ENCODE measurements at regions not wholly inside any gene's neighbourhood (a gene's known extent, or its start where the extent isn't known, plus 50 kb on each side); places are given as distances from the start of the nearest gene placed in this dataset.
A peak's percentile ranks its signal among the peaks of the same experiment; 100 is the strongest.

DNA sequence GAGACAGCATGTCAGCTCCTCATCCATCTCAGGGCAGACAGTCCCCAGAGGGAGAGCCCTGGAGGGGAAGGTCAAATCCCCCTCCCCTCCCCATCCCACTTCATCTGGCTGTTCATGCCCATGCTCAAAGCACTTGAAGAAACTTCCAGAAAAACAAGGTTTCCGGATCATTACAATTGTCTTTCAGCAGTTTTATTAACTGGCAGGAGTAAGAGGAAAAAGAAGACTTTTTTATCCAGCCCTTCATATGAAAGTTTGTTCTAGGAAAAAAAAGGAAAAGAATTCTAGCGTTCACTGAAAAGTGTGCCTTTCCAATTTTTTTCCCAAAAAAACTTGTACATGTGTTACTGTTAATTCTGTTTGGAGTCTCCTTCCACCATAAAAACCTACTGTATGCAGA lies 145.7 kb upstream of the TIAM1 start (continued):
- TF ChIP-seq, protein P1, sequence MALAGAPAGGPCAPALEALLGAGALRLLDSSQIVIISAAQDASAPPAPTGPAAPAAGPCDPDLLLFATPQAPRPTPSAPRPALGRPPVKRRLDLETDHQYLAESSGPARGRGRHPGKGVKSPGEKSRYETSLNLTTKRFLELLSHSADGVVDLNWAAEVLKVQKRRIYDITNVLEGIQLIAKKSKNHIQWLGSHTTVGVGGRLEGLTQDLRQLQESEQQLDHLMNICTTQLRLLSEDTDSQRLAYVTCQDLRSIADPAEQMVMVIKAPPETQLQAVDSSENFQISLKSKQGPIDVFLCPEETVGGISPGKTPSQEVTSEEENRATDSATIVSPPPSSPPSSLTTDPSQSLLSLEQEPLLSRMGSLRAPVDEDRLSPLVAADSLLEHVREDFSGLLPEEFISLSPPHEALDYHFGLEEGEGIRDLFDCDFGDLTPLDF (CRISPR knock-in tag; IDR thresholded peaks at IDR 0.05) = no peak
- TF ChIP-seq, protein P2, sequence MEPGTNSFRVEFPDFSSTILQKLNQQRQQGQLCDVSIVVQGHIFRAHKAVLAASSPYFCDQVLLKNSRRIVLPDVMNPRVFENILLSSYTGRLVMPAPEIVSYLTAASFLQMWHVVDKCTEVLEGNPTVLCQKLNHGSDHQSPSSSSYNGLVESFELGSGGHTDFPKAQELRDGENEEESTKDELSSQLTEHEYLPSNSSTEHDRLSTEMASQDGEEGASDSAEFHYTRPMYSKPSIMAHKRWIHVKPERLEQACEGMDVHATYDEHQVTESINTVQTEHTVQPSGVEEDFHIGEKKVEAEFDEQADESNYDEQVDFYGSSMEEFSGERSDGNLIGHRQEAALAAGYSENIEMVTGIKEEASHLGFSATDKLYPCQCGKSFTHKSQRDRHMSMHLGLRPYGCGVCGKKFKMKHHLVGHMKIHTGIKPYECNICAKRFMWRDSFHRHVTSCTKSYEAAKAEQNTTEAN (CRISPR knock-in tag; IDR thresholded peaks at IDR 0.05) = no peak
- TF ChIP-seq GRHL2 (CRISPR knock-in tag; IDR thresholded peaks at IDR 0.05; ENCODE audit: insufficient replicate concordance, severe bottlenecking) (no peak), SMAD3 (CRISPR knock-in tag; IDR thresholded peaks at IDR 0.05; ENCODE audit: borderline replicate concordance) (no peak)

DNA sequence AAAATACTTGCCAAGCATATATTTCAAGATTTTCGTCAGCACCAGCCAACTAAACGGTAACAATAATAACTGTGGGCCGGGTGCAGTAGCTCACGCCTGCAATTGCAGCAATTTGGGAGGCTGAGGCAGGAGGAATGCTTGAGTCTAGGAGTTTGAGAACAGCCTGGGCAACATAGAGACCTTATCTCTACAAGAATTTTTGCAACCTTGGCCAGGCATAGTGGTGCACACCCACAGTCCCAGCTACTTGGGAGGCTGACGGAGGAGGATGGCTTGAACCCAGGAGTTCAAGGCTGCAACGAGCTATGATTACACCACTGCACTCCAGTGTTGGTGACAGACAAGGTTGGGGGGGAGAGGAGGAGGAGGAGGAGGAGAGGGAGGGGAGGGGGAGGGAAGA lies 145.0 kb upstream of the TIAM1 start:
- Mint-ChIP-seq H3K27me3 (ENCODE audit: low read depth) (no peaks in the 10 kb centered on the region), H3K4me3 (no peak overlapping the region), H3K9me3 (peaks cover 32% of the 10 kb centered on the region), H3K27ac (no peak overlapping the region), H3K36me3 (peaks cover 23% of the 10 kb centered on the region), H3K4me1 (peaks cover 15% of the 10 kb centered on the region)
- no peak for TF ChIP-seq ZNF263 (CRISPR knock-in tag; IDR thresholded peaks at IDR 0.05; ENCODE audit: low read depth)
- no peak for TF ChIP-seq CBFB (CRISPR knock-in tag; IDR thresholded peaks at IDR 0.05; ENCODE audit: low read depth)
- TF ChIP-seq RELA (CRISPR knock-in tag; IDR thresholded peaks at IDR 0.05; ENCODE audit: borderline replicate concordance) = no peak
- TF ChIP-seq, protein P3, sequence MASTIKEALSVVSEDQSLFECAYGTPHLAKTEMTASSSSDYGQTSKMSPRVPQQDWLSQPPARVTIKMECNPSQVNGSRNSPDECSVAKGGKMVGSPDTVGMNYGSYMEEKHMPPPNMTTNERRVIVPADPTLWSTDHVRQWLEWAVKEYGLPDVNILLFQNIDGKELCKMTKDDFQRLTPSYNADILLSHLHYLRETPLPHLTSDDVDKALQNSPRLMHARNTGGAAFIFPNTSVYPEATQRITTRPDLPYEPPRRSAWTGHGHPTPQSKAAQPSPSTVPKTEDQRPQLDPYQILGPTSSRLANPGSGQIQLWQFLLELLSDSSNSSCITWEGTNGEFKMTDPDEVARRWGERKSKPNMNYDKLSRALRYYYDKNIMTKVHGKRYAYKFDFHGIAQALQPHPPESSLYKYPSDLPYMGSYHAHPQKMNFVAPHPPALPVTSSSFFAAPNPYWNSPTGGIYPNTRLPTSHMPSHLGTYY (CRISPR knock-in tag; IDR thresholded peaks at IDR 0.05) = no peak
- TF ChIP-seq, protein P4, sequence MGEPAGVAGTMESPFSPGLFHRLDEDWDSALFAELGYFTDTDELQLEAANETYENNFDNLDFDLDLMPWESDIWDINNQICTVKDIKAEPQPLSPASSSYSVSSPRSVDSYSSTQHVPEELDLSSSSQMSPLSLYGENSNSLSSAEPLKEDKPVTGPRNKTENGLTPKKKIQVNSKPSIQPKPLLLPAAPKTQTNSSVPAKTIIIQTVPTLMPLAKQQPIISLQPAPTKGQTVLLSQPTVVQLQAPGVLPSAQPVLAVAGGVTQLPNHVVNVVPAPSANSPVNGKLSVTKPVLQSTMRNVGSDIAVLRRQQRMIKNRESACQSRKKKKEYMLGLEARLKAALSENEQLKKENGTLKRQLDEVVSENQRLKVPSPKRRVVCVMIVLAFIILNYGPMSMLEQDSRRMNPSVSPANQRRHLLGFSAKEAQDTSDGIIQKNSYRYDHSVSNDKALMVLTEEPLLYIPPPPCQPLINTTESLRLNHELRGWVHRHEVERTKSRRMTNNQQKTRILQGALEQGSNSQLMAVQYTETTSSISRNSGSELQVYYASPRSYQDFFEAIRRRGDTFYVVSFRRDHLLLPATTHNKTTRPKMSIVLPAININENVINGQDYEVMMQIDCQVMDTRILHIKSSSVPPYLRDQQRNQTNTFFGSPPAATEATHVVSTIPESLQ (CRISPR knock-in tag; IDR thresholded peaks at IDR 0.05) = no peak
- no peak for TF ChIP-seq SMAD3 (CRISPR knock-in tag; IDR thresholded peaks at IDR 0.05; ENCODE audit: borderline replicate concordance)
- CTCF ChIA-PET = no interaction called here
- ATAC-seq = no peak
- no peak for DNase-seq (ENCODE audit: low spot score)
- POLR2A ChIA-PET = no interaction called here

DNA sequence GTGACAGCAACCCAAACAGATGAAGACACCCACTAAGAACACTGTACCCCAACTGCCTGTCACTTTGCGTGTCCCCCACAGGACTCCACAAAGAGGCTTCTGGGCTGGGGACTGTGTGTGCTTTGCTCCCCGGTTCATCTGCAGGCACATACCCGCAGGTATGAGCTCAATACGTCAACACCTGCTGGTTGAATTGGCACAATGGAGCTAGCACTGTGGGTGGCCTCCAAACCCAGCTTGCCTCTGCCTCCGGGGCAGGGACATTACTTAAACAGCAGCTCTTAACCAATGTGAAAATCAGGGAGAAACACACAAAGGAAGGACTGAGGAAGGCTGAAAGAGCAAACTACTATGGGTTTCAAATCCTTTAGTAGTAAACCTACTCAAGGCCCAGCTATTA lies 140.2 kb upstream of the TIAM1 start:
- TF ChIP-seq ZNF121 (CRISPR knock-in tag; IDR thresholded peaks at IDR 0.05) = no peak
- TF ChIP-seq, protein P5, sequence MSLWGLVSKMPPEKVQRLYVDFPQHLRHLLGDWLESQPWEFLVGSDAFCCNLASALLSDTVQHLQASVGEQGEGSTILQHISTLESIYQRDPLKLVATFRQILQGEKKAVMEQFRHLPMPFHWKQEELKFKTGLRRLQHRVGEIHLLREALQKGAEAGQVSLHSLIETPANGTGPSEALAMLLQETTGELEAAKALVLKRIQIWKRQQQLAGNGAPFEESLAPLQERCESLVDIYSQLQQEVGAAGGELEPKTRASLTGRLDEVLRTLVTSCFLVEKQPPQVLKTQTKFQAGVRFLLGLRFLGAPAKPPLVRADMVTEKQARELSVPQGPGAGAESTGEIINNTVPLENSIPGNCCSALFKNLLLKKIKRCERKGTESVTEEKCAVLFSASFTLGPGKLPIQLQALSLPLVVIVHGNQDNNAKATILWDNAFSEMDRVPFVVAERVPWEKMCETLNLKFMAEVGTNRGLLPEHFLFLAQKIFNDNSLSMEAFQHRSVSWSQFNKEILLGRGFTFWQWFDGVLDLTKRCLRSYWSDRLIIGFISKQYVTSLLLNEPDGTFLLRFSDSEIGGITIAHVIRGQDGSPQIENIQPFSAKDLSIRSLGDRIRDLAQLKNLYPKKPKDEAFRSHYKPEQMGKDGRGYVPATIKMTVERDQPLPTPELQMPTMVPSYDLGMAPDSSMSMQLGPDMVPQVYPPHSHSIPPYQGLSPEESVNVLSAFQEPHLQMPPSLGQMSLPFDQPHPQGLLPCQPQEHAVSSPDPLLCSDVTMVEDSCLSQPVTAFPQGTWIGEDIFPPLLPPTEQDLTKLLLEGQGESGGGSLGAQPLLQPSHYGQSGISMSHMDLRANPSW (CRISPR knock-in tag; conservative IDR thresholded peaks at IDR 0.05; ENCODE audit: low read depth) = no peak
- peak; percentile 68 for ATAC-seq
- Mint-ChIP-seq H3K36me3 (peaks cover 41% of the 10 kb centered on the region), H3K9me3 (peaks cover 39% of the 10 kb centered on the region), H3K4me1 (peaks cover 9% of the 10 kb centered on the region), H3K27ac (no peak overlapping the region), H3K27me3 (ENCODE audit: low read depth) (peaks cover 6% of the 10 kb centered on the region), H3K4me3 (no peak overlapping the region)
- DNase-seq (ENCODE audit: low spot score) = no peak
- ChIA-PET POLR2A (no interaction called here), CTCF (interaction anchor here (1.0 kb wide), 2 partner anchors 13 to 75 kb away, joined by 3 to 4 read pairs; no protein-coding TSS in a partner anchor)

DNA sequence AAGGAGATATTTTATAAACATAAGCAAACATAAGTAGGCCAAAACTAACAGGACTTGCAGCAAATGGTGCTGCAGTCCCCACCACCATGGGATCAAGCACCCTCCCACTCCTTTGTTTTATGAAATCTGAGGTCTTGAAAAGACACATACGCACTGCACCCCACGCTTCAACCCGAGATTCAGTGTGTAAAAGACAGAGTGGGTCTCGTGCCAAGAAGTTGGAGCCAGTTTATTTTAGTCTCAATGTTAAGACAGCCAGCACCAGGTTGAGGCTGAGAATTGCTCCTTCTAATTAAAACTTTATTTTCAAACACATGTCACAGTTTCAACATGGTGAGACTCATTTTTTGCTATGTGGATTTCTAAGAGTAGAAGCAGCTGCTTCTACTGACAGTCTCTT lies 139.1 kb upstream of the TIAM1 start:
- peaks cover 39% of the 10 kb centered on the region for H3K9me3 Mint-ChIP-seq
- ChIA-PET CTCF (no interaction called here), POLR2A (no interaction called here)
- ATAC-seq = no peak
- H3K4me1 Mint-ChIP-seq = peaks cover 16% of the 10 kb centered on the region
- H3K27ac Mint-ChIP-seq = no peak overlapping the region
- peaks cover 6% of the 10 kb centered on the region for H3K27me3 Mint-ChIP-seq (ENCODE audit: low read depth)
- no peak overlapping the region for H3K4me3 Mint-ChIP-seq
- DNase-seq (ENCODE audit: low spot score) = no peak
- peaks cover 41% of the 10 kb centered on the region for H3K36me3 Mint-ChIP-seq
- TF ChIP-seq, protein P6, sequence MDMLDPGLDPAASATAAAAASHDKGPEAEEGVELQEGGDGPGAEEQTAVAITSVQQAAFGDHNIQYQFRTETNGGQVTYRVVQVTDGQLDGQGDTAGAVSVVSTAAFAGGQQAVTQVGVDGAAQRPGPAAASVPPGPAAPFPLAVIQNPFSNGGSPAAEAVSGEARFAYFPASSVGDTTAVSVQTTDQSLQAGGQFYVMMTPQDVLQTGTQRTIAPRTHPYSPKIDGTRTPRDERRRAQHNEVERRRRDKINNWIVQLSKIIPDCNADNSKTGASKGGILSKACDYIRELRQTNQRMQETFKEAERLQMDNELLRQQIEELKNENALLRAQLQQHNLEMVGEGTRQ (CRISPR knock-in tag; IDR thresholded peaks at IDR 0.05) = no peak
- no peak for TF ChIP-seq ZNF219 (CRISPR knock-in tag; IDR thresholded peaks at IDR 0.05; ENCODE audit: borderline replicate concordance)
- TF ChIP-seq, protein P7, sequence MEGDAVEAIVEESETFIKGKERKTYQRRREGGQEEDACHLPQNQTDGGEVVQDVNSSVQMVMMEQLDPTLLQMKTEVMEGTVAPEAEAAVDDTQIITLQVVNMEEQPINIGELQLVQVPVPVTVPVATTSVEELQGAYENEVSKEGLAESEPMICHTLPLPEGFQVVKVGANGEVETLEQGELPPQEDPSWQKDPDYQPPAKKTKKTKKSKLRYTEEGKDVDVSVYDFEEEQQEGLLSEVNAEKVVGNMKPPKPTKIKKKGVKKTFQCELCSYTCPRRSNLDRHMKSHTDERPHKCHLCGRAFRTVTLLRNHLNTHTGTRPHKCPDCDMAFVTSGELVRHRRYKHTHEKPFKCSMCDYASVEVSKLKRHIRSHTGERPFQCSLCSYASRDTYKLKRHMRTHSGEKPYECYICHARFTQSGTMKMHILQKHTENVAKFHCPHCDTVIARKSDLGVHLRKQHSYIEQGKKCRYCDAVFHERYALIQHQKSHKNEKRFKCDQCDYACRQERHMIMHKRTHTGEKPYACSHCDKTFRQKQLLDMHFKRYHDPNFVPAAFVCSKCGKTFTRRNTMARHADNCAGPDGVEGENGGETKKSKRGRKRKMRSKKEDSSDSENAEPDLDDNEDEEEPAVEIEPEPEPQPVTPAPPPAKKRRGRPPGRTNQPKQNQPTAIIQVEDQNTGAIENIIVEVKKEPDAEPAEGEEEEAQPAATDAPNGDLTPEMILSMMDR (IDR thresholded peaks at IDR 0.05) = no peak
- TF ChIP-seq, protein P2 (CRISPR knock-in tag; IDR thresholded peaks at IDR 0.05) = no peak

All from WTC11 (cell line).